ENCODE measurements at regions not wholly inside any gene's neighbourhood (a gene's known extent, or its start where the extent isn't known, plus 50 kb on each side); places are given as distances from the start of the nearest gene placed in this dataset.
A peak's percentile ranks its signal among the peaks of the same experiment; 100 is the strongest.

DNA sequence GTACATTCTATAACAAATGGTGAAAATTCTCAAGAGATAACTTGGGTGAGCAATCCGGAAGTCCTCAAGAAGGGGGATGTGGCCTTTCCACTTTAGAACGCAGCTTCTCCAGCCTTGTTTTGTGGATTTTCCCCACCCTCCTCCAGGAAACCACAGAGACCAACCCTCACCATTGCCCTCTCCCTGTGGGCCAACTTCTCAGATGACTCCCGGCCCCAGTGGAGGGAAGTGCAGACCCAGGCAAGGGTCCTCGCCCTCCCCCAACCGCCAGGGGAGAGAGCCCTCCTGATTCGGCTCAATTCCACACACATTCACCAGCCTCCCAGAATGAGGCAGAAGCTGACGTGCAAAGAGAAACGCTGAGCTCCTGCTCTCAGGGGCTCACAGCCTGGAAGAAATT is 277.2 kb downstream of the EIPR1 start:
- no peak for DNase-seq (ENCODE audit: low read depth)

DNA sequence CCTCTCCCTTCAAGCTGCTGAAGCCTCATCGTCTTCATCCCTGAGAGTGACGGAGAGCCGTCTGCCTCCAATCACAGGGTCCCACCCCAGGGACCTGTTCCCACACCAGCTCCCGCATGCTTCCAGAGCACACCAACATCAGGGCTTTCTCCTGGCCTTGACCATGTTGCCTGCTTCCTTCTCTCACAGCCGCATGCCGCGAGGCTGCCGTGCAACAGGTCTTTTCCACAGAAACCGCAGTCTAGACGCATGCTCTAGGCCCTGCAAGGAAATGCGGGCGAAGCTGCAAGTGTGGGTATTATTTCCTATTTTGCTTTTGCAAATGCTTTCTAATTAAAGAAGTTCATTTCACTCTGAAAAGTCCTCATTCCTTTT is 277.8 kb downstream of the EIPR1 start:
- no peak for DNase-seq (ENCODE audit: low read depth)

DNA sequence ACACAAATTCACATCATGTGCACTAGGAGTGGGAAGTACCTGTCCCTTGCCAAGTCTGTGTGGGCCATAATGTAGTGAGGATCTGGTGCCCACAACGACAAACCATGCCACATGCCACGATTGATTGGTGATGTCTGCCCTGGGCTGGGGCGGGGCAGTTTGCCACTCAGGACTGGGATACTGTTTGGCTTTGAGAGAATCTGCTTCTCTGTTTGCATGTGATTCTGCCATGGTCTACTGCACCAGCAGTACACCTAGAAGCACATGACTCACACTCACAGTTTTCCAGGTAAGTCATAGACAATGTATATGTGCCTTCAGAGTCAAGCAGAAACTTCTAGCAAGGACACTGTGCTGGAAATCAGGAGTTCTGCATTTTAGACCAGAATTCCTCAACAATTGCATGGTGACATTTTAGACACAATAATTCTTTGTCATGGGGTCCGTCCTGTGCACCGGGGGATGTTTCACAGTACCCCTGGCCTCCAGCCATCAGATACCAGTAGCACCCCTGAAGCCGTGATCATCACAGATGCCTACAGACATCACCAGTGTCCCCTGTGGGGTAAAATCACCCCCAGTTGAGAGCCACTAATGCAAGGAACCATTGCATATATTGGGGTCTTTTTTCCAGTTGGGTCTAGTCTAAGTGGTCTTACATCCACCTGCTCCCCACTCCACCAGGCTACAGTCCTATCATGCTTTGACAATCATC is 278.3 kb downstream of the EIPR1 start:
- peak; percentile 4 for DNase-seq (ENCODE audit: low read depth)

DNA sequence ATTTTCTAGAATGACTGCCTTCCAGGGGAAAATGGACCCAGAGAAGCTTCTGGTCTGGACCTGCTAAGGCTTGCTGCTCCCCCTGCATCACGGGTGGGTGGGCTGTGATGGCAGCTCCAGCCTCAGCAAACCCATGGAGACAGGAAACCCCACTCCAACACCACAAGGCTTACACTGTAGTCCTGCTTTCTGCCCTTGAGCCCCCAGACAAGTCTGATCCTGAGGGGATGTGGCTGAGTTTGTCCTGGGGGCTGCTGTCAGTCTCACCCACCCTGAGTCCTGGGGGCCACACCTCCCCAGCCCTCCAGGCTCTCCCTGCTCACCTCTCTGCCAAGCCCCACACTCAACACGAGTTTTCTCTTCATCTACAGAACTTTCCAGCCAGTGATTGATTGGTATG is 279.4 kb downstream of the EIPR1 start:
- no peak for DNase-seq (ENCODE audit: low read depth)

DNA sequence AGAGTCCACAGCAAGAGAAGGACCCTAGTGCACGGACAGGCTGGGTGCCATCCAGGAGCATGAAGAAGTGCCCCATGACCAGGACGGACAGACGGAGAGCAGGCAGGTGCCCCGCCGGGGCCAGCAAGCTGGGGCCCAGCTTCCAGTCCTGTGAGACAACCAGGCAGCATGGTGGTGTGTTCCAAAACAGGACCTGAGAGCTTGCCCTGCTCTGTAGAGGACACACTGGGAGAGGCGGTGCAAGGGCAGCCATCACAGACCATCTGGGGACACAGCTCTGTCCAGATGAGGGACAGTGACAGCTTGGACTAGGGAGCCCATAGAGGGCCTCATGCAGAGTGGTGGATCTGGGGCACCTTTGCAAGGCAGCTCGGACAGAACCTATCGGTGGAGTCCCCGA is 279.8 kb downstream of the EIPR1 start:
- no peak for DNase-seq (ENCODE audit: low read depth)

DNA sequence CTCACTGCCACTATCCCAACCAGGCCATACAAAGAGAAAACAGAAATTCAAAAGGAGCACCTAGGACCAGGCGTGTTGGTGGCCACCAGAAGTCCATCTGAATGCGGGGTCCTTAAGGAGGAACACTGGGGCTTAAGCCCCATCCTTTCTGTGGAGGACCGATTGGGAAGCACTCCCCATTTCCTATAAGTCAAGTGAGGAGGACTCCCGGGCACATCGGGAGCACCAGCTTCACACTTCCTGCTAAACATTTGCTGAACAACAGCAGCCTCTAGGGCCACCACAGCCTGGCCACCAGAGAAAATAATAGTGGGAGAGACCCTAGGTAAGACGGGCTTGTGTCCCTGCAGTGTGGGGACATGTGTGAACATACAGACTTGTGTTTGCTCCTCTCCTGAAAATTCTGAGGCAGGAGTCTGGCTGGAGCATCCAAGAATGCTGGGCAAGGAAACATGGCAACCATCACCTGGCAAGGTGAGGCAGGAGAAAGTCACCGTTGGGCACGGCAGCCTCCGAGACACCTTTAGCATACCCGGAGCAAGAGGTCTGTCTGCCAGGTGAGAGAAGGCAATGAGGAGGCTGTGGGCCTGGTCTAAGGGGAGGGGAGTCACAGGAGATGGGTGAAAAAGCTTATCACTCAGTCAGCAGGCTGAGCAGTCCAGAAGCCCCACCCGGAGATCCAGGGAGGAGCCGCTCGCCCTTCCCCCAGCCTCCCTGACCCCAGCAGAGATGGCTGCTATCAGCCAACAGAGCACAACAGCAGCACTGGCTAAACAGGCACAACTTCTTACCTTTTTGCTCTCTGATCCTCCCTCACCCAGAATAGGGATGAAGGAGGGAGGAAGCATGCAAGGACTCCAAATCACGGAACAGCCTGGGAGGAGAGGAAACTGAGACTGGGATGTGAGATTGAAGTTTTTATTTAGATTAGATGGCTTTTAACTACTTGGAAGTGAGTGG is 282.3 kb downstream of the EIPR1 start:
- no peak for DNase-seq (ENCODE audit: low read depth)

DNA sequence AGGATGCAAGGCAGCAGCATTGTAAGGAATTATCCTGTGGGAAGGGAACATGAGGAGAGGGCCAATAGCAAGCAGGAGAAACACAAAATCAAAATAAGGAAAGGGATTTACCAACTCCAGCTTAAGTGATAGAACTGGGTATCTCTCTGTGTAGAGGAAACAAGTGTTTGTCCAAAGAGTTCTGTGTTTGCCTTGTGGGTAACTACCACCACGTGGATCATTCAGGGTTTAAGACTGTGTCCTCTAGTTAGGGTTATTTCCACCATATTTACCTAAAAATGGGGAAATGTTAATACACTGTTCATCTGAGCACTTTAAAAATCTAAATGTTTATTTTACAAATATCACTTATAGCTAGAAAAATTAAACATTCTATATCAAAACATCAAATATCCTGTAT is 283.3 kb downstream of the EIPR1 start:
- no peak for DNase-seq (ENCODE audit: low read depth)

DNA sequence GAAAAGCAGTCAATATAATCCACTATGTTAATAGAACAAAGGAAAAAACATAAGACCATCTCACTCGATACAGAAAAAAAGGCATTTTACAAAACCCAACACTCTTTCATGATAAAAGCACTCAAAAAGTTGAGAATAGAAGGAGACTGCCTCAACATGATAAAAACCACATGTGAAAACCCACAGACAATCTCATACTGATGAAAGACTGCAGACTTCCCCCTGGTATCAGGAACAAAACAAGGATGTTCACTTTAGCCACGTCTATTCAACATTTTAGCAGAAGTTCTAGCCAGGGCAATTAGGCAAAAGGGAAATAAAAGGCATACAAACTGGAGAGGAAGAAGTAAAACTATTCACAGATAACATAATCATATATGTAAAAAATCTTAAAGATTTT is 285.9 kb downstream of the EIPR1 start:
- no peak for DNase-seq (ENCODE audit: low read depth)

DNA sequence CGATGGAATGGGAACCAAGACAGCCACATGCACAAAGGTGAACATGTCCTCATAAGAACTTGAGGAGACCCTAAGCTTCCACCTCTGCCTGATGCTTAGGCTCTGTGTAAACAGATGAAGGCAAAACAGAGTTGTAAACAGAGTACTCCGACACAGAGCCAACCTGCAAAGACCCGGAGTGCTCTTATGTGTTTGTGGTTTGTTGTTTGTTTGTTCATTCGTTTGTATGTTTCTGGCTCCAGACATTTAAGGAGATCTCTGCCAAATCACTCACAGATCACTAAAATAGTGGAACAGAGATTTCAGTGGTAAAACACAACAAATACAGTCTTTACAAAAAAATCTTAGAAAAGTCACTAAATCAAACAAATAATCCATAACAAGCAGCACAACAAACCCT is 294.9 kb downstream of the EIPR1 start:
- no peak for DNase-seq (ENCODE audit: low read depth)

DNA sequence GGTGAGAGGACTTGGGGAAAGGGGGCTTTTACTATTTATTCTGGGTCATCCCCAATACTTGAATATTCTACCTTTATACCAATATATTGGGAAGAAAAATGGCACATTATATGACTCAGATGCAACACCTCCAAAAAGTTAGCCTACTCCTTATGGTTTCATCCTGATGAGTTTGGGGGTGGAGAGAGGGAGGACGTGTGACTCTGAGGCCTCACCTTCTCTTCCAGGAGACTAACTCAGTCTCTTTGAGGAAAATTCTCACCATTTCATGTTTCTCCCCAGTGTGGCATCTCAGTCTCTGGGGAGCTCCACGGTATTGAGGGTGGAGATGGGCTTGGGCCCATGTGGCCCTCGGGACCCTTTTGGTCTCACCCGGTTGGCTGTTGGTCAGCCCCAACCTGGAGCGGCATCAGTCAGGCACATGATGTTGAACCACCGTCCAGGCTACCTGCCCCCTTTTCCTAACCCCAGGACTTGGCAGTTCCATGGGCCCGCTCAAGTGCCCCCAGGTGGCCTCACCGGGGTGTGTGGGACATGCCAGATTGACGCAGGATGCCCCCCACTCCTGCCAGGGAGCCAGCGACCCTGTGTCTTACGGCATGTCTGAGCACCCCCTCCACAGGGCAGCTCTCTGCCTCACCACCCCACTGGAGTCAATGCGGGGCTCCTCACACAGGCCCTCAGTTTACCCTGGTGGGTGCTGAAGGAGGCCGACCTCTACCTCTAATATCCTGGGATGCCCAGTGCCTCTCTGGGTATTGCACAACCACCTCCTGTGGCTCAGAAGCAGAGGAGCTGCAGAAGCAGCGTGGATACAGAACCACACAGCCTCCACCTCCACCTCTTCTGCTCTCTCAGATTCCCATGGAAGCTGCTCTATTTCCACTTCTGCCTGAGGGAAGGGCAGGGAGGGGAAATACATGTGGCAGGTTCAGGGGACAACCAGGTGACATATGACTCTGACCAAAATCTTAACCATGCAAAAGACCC is 297.4 kb downstream of the EIPR1 start:
- DNase-seq (ENCODE audit: low read depth), result no peak

DNA sequence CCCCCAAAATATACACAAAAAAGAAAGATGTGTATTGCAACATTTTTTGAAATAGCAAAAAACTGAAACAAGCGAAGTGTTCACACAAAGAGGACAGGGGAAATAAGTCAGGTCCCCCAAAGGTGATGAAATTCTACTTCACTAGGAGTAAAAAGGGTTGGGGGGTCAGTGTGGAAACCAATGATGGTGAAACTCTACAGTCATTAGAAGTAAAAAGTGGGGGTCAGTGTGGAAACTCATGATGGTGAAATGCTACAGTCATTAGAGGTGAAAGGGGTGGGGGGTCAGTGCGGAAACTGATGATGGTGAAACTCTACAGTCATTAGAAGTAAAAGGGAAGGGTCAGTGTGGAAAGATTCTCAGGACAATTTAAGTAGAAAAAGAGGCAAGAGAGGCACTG is 298.2 kb downstream of the EIPR1 start:
- no peak for DNase-seq (ENCODE audit: low read depth)

DNA sequence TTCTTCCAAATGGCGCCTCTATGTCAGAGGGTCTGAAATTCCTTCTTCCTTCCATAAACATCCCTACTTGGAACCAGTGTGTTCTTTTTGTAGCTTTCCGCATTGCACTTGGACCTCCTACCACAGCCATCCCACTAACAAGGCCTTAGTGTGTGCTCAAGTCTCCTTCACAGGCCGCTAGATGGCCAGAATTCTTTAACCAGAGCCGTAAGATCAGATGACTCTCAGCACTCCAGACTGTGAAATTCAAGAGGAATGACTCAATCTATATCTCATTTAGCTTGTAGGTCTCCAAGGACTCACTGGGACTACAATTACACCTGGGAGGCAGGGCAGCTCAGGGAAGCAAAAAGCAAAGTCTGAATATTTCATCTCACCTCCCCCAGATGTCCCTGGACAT is 298.9 kb downstream of the EIPR1 start:
- DNase-seq (ENCODE audit: low read depth), result no peak

DNA sequence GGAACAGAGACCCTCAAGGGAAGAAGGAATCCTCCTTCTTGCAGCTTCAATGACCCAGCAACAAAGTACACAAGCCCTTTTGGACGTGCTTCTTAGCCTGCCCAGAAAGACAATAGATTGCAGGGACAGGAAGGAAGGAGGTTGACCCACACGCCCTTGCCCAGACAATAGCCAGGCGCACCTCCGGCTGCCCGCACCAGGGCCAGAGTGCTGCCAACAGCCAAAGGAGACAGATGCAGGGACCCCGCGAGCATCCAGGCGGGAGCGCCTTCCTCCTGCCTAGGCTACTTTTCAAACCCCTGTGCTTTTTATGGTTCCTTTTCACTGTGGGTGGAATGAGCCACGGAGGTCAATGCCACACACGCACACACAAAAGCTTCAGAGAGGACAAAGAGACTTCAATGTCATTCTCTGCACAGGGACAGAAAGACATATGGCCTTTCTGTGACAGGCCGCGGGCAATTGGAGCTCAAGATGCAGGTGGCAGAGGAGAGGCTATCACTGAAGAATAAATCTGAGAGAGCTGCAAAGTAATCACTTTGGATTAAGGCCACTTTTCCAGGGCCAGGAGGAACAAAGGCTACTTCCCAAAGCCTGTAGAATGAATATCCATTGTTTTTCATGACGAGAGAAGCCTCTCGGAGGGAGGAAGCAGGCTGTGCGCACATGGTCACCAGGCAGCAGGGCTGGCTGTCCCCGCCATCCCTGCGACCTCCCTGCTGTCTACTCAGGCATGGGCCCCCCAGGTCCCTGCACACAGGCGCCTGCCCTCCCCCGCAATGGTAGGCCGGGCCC is 300.6 kb downstream of the EIPR1 start:
- no peak for DNase-seq (ENCODE audit: low read depth)

DNA sequence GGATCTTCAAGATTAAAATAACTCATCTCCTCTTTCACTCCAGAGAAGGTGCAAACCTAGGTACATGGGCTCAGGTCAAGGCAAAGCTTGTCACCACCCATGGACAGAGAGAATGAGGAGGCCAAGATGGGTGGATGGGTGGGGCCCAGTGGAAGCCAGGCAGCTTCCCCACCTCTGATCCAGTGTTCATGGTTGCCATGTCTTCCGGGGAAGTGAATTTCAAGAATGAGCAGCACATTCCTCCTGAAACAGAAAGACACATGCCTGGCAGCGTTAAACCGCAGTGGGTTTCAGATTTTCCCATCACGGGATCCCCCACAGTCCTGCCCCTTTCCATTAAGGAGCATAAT is 301.7 kb downstream of the EIPR1 start:
- DNase-seq (ENCODE audit: low read depth), result no peak

DNA sequence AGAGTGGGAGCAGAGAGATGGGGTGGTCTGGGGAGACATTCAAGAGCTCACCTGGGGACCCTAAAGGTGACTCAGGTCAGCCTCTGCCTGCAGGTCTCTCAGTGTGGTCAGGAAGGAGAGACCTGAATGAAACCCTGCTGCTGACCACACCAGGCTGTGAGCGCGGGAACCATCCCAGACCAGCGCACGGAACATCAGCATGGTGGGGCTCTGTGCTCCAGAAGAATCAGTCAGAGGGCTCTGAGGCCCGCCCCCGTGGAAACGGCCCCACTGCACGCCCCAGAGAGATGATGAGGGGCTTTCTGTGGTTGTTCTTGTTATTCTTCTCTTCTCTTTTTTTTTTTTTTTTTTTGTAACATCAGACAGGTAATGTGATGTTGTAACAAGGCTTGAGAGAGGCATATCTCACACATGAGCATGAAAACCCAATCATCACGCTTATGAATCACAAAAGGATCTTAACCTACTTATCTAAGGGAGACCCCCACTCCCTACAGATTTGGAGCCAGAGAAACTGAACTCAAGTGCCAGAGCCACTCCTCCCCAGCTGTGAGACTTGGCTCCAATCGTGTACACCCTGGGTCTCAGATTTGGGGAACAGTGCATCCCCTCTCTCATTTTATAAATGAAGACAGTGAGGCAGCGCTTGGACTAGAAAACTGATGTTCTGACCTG is 302.2 kb downstream of the EIPR1 start:
- no peak for DNase-seq (ENCODE audit: low read depth)

DNA sequence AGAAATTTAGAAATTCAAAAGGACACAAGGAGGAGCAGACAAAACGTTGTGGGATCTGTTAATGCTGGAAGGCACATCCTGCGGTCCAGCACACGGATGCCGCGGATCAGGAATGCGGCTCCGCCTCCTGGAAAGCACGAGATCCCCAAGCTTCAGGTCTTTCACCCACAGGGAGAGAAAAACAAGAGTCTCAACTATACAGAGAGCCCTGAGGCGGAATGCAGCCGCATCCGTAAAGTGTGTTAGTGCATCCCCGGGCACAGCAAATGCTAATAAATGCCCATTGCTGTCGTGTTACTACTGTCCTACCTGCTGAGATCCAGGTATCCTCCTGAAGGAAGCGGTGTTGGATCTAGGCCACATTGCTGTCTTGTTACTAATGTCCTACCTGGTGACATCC is 303.9 kb downstream of the EIPR1 start:
- no peak for DNase-seq (ENCODE audit: low read depth)

DNA sequence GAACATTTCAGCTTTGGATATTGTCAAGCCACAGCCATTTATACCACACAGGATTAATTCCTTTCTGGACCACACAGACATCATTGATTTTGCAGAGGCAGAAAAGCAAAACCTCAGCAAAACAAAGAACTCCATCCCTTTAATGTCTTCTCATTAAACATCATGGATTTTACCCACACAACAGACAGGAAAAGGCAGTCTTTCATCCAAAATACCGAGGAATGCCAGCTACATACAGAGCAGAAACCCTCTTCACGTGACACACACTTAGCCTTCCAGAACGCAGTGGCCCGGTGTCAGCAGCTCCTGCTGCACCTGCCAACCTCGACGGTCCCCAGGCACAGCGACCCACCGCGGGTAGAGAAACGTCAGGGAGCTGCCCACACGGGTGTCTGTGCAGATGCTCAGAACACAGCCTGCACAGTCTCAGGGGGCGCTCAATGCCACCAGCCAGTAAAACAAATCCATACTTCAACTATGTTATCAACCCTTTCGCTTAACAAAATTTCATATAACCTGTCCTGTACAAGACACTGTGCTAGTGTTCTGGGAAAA is 304.5 kb downstream of the EIPR1 start:
- DNase-seq (ENCODE audit: low read depth), result no peak

DNA sequence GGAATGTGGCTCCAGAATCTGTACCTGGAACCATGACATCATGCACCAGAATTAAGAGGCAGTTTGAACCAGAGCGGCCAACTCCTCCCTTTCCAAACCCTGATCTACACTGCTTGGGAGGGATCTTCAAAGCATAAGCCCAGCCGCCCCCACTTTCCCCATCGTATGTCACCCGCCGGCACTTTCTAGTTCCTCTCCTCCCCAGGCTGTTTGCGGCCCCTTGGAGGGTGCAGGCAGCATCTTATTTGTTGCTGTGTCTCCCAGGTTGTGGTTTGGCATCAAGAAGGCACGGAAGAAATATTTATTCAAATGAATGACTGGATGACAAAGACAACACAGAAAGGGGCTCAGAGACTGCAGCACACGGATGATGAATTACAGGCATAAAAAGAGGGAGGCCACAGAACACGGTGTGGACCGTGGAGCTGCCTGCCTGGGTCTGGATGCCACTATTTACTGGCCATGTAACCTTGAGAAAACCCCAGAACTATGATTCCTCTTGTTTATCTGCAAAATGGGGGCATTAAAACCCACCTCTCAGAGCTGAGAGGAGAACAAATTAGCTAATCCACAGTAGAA is 305.8 kb downstream of the EIPR1 start:
- DNase-seq (ENCODE audit: low read depth), result no peak

DNA sequence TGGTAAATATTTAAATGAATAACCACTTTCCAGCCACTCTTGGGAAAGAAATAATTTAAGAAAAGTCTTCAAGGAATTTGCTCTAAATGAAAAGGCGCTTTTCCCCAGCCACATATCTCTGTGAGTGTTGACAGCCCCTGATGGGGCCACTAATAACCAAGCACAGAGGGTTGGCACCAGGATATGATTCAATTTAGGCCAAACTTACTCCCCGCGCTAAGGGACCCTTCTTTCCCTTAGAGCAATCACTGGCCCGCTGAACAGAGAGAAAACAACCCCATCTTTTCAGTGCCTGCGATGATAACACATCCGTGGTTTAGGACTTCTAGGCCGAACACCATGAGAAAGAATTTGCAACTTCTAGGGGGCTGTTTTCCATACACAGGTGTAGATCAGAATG is 310.8 kb downstream of the EIPR1 start:
- no peak for DNase-seq (ENCODE audit: low read depth)

DNA sequence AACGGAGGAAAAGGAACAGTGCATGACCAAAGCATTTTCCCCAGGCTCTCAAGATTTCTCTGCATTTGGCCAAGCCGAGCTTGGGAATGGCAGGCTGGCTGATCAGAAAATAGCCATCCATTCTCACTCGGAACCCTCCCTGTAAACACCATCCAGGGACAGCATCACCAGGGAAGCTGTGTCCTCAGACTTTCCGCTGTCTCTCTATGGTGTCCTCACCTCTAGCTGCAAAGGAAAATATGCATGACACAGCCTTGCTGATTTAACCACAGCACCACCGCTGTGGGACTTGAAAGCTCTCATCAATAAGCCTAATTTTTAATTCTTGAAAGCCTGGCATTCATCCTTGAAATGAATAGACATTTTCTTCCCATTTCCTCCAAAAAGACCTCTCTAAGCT is 311.7 kb downstream of the EIPR1 start:
- no peak for DNase-seq (ENCODE audit: low read depth)

Measured in renal cortical epithelial cell (primary cell).